Transverse colon (tissue), 4 donors: ENCODE measurements at regions not wholly inside any gene's neighbourhood (a gene's known extent, or its start where the extent isn't known, plus 50 kb on each side); places are given as distances from the start of the nearest gene placed in this dataset.

Source experiments
- EP300 ChIP-seq: sonication (generic); formaldehyde crosslinking; IDR thresholded peaks from one replicate; pipeline ENCODE4 v1.6.1; 2017; ENCODE audit warnings: antibody characterized with exemption, low read depth
- POLR2A ChIP-seq: fragments of 450-650 bp; IDR thresholded peaks from one replicate; pipeline ENCODE4 v1.6.1; 2016; ENCODE audit warnings: antibody characterized with exemption, mild to moderate bottlenecking, moderate library complexity
- POLR2AphosphoS5 ChIP-seq, 3 donors: sonication (generic); formaldehyde crosslinking; IDR thresholded peaks; one replicate each; pipeline ENCODE4 v1.6.1; 2016; ENCODE audit warnings: antibody characterized with exemption in 3 of 3
- TF ChIP-seq, protein P1 (sequence below), 5 experiments: fragments of 200-600 bp in 3 of 5; fragments of 450-650 bp in 2 of 5; sonication (generic) in 3 of 5; IDR thresholded peaks; 1 replicate in 2 of 5; 2 replicates in 3 of 5; pipeline ENCODE4 v1.5.1; 2016 to 2017; ENCODE audit warnings: antibody characterized with exemption in 5 of 5, inconsistent platforms in 3 of 5, mild to moderate bottlenecking in 2 of 5, moderate library complexity in 1 of 5

DNA sequence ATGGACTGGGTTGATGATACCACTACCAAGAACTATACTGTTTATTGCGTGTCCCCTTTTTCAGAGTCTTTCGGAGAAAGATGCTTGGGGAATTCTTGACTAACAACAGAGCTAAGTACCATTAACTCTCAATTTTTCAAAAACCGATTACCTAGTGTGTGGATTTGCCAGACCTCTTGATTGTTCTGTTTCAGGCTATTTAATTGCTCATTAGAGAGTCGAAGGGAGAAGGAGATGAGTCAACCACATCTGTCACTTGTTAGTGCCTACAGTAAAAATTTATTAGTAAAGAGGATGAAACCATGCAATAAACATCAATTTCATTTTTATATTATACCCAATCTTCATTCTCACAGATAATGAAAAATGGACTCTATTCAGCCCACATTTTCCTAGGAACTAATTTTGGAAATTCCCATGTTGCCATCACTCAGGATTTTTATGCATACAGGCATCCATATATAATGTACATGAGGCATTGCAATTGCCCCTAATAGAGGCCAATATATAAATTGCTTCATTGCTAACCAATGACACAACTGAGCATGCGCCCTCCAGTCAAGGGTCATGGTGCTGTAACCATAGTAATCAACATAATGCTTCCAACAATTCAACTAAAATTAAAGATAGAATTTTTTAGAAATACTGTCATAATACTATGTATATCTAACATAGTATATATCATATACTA lies 541.7 kb downstream of the TBL1XR1 start:
- TF ChIP-seq, protein P1, sequence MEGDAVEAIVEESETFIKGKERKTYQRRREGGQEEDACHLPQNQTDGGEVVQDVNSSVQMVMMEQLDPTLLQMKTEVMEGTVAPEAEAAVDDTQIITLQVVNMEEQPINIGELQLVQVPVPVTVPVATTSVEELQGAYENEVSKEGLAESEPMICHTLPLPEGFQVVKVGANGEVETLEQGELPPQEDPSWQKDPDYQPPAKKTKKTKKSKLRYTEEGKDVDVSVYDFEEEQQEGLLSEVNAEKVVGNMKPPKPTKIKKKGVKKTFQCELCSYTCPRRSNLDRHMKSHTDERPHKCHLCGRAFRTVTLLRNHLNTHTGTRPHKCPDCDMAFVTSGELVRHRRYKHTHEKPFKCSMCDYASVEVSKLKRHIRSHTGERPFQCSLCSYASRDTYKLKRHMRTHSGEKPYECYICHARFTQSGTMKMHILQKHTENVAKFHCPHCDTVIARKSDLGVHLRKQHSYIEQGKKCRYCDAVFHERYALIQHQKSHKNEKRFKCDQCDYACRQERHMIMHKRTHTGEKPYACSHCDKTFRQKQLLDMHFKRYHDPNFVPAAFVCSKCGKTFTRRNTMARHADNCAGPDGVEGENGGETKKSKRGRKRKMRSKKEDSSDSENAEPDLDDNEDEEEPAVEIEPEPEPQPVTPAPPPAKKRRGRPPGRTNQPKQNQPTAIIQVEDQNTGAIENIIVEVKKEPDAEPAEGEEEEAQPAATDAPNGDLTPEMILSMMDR (IDR thresholded peaks at IDR 0.05) = no peak
- no peak for TF ChIP-seq POLR2A
- TF ChIP-seq POLR2AphosphoS5 (IDR thresholded peaks at IDR 0.05) = no peak
- no peak for TF ChIP-seq EP300
